GM21390 (cell line): ENCODE measurements at regions not wholly inside any gene's neighbourhood (a gene's known extent, or its start where the extent isn't known, plus 50 kb on each side); places are given as distances from the start of the nearest gene placed in this dataset.
"Not testable (repeated sequence)": the region's sequence is repeated elsewhere in the genome, so short reads cannot be mapped to it uniquely, and the experiment has no call there.

Source experiments
- ATAC-seq: cut with Tn5 transposase; IDR thresholded peaks from one replicate; pipeline ENCODE4 v1.9.1; 2021; ENCODE audit not compliant: unreplicated experiment

- no peak for ATAC-seq
Measured at GRCh38 chr5:118397236-118397635, 591.1 kb downstream of the DTWD2 start.

DNA sequence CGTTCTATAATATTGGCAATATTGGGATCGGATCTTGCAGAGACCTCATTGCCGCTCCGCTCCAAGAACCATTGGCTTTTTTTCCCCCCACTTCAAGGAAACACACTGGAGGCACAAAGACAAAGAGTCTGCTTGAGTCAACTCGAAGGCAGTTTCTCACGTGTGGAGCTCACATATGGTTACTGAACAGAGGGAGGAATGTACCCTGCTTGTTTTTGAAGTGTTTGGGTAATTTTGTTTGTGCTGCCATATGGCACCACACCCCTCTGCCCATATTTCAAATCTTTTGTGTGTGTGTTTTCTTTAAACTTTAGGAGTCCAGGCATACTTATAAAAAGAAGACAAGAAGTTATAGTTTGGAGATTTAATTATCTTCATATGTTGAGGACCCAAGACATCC is 595.9 kb downstream of the DTWD2 start:
- ATAC-seq = no peak

GRCh38 chr5:118382931-118383330 is 605.4 kb downstream of the DTWD2 start:
- not testable (repeated sequence) for ATAC-seq

DNA sequence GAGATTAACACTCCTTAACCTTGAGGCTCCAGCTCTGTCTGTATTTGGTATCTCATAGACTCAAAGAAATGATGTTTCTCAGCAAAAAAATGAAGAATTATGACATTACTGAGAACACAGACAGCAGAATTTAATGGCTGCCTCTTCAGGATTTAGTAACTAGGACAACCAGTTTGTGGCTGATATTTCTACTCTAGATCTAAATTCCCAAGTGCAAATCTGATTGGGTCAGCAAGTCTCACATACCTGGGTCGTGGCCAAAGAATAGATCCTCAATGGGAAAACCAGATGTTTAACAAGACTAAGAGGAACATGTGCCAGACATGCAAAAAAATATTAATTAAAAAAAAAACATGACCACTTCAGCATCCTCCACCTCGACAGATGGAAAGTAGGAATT is 608.9 kb downstream of the DTWD2 start:
- ATAC-seq = no peak

GRCh38 chr5:118378959-118379358 is 609.4 kb downstream of the DTWD2 start:
- no peak for ATAC-seq

GRCh38 chr5:118377420-118377819 is 610.9 kb downstream of the DTWD2 start:
- no peak for ATAC-seq

DNA sequence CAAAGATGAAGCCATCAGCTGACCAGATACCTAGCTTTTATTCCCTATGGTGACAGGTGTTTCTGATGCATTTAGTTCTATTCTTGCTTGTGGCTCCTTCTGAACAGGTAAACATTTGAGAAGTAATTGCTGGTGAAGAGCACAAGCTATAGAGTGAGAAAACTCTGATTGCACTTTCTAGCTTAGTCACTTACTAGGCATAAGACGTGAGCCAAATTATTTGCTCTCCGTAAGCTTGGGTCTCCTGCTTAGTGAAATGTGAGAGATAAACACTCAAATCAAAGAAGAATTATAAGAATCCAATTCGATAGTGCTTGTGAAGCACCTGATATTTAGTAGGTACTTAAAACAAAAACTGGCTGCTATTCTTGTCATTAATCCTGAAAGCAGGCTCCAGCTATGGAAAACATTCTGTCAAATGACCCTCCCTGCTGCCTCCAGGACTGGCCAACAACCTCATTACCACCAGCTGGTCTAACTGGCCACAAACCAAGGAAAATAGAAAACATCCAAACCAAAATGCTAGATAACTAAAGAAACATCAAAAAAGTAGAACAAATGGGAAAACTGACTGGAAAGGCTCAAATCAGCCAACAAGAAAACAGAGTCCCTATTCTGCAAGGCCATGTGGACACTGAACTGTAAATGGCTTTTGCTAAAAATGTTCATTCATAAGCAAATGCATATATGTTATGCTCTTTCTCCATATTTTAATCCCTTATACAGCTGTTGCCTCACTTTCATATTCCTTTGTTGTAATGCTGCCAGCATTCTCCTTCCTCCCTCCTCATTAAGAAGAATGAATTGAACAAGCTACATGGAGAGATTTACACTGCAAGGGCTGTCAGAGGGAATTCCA is 616.1 kb downstream of the DTWD2 start:
- ATAC-seq = no peak

GRCh38 chr5:118366429-118366828 is 621.9 kb downstream of the DTWD2 start:
- no peak for ATAC-seq

GRCh38 chr5:118365718-118366117 is 622.6 kb downstream of the DTWD2 start:
- ATAC-seq = no peak

- ATAC-seq = no peak
Measured at GRCh38 chr5:118354797-118355196, 633.5 kb downstream of the DTWD2 start.

DNA sequence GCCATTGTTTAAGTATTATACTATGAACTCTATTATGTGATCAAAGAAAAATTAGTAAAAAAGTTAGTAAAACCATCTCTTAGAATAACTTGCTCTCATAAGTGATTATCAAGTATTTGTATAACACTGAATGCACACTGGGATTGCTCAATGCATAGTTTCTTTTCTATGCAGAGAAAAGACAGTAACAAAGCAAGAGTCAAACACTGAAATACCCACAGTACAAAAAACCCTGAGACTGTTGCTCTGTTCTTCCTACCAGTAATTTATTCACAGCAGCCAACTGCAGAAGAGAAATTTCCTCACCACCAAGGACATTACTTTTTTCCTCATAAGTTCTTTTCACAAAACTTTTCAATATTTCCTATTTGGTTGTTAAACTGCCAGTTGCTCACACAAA is 634.4 kb downstream of the DTWD2 start:
- ATAC-seq = no peak

- ATAC-seq = no peak
Measured at GRCh38 chr5:118336468-118336867, 651.9 kb downstream of the DTWD2 start.

- ATAC-seq = no peak
Measured at GRCh38 chr5:118327389-118327788, 661.0 kb downstream of the DTWD2 start.

GRCh38 chr5:118326481-118327045 is 661.8 kb downstream of the DTWD2 start:
- ATAC-seq = no peak

DNA sequence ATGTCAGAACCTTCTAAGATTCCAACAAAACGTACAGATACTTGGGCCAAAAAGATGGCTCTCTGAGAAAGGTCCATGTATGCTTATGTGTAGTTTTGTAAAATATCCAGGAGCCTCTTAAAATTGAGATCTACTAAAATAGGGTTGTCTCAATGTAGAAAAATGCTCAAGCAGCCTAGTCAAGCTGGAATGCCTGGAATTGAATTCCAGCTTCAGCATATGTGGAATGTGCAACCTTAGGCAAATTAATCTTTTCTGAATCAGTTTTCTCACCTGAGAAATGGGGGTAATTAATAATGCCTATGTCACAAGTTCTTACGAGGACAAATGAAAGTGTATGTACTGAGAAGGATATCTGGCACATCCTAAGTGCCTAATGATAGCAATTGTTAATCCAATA is 662.4 kb downstream of the DTWD2 start:
- no peak for ATAC-seq

GRCh38 chr5:118323723-118324122 is 664.6 kb downstream of the DTWD2 start:
- ATAC-seq = not testable (repeated sequence)

DNA sequence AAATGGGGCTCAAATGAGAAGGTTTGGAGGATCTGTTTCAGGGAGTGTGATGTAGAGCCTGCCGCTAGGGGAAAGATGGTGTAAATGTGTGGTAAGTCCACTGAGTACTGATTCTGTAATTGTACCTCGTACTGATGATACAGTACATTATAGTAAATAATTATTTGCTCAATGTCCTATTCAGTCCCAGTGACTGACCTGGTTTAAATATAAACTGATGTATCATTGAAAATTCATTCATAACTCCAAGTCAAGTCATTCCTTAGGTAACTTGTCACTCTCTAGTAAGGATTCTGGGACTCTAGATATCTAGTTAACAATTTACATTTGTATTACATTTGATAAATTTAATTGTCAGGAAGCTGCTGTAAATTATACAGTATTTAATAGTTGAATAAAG is 667.3 kb downstream of the DTWD2 start:
- no peak for ATAC-seq

DNA sequence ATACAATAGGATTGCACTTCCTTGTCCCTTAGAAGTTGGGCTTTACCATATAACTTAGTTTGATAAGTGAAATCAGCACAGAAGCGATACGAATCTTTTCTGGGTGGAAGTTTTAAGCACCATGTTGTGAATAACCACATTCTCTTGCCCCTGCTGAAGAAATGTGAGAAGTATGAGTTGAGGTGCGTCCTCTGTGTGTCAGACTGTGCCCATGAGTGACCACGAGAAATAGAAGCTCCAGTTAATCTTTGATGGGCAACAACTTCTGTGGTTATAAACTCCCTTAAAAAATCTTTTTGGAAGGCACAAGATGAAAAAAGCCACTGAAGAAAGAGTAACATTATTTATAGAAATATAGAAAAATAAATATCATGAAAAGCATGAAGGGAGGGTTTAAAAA is 668.2 kb downstream of the DTWD2 start:
- no peak for ATAC-seq

DNA sequence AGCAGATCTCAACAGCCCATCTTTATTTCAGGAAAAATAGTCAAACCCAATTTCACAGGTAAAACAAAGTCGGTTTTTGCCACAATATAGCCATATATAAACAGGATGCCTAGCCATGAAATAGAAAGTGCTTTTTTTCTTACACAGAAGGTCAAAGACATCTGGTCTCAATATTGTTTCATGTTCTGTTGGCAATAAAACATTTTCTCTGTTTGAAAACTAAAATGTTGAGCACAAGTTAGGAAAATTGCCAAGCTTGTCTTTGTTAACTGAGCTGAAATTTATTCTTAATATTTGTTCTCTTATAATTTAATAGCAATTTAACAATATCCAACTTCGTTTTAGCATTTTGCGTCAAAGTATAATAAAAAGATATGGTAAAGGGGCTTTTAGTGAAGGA is 673.4 kb downstream of the DTWD2 start:
- ATAC-seq = no peak

DNA sequence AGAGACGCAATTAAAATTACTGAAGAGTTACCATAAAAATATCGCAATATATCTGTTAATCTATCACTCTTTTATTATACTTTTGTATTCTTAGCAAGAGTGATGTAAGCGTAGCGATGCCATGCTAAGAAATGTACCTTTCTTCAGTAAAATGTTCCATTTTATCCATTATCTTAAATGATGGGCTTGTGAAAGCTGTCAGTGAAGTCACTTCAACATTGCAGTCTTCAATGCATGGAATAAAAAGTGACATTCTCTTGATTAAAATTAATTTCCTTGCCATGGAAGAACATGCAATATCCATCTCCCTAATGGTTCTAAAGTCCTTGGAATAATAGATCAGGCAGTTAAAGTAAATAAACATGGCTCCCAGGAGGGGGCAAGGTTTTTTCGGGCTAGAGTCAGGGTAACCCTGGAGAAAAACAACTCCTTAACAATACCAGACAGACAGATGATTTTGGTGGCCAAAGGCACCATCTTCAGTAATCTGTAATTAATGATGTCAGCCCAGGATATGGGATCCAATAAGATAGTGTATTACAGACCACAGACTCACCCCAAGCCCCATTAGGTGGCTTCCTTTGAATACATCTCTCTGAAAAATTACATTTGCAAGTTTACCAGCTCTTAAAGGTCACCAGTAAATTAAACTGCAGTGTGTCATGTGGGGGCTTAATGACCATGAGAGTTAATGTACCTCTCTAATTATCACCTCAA is 677.1 kb downstream of the DTWD2 start:
- ATAC-seq = no peak

GRCh38 chr5:118310401-118310800 is 677.9 kb downstream of the DTWD2 start:
- no peak for ATAC-seq

- ATAC-seq = no peak
Measured at GRCh38 chr5:118303296-118303695, 685.1 kb downstream of the DTWD2 start.
